Fibroblast of lung (primary cell): ENCODE measurements at regions not wholly inside any gene's neighbourhood (a gene's known extent, or its start where the extent isn't known, plus 50 kb on each side); places are given as distances from the start of the nearest gene placed in this dataset.
A peak's percentile ranks its signal among the peaks of the same experiment; 100 is the strongest.

ENCODE experiments used
- DNase-seq, 2 donors: peaks; one replicate each; pipeline versions ENCODE4 v3.0.0 to v3.0.0-alpha.2; 2010; ENCODE audit warnings: low read depth in 2 of 2
- H2AFZ ChIP-seq: 2 replicates; pipeline ENCODE4 v1.5.1; 2012; ENCODE audit warnings: low read length, control low read depth, inconsistent platforms
- H3K27ac ChIP-seq: 2 replicates; pipeline ENCODE4 v1.5.1; 2011; ENCODE audit warnings: low read length, control low read depth; ENCODE audit not compliant: insufficient read depth
- H3K27me3 ChIP-seq: 2 replicates; pipeline ENCODE4 v1.5.1; 2011; ENCODE audit warnings: mild to moderate bottlenecking, low read length; ENCODE audit not compliant: control insufficient read depth, insufficient read depth
- H3K36me3 ChIP-seq: 2 replicates; pipeline ENCODE4 v1.5.1; 2011; ENCODE audit warnings: low read length; ENCODE audit not compliant: control insufficient read depth, insufficient read depth
- H3K4me1 ChIP-seq: 2 replicates; pipeline ENCODE4 v1.5.1; 2011; ENCODE audit warnings: low read length; ENCODE audit not compliant: control insufficient read depth, insufficient read depth; ENCODE audit errors: extremely low read depth
- H3K4me2 ChIP-seq: 2 replicates; pipeline ENCODE4 v1.5.1; 2011; ENCODE audit warnings: low read length, control low read depth; ENCODE audit not compliant: insufficient read depth; ENCODE audit errors: extremely low read depth
- H3K4me3 ChIP-seq, 4 experiments: fragments of 200-600 bp in 1 of 4; sonication (generic) in 1 of 4; replicated peaks in 1 of 4; 2 replicates each; pipeline ENCODE4 v1.5.1; 2011 to 2016; ENCODE audit warnings: low read length in 4 of 4, low read depth in 3 of 4, mild to moderate bottlenecking in 3 of 4, control low read depth in 2 of 4, inconsistent platforms in 1 of 4, mixed read lengths in 1 of 4; ENCODE audit not compliant: insufficient read depth in 1 of 4; ENCODE audit errors: control extremely low read depth in 1 of 4
- H3K79me2 ChIP-seq: 2 replicates; pipeline ENCODE4 v1.5.1; 2012; ENCODE audit warnings: mild to moderate bottlenecking, low read length, inconsistent platforms; ENCODE audit not compliant: control insufficient read depth, insufficient read depth
- H3K9ac ChIP-seq: 2 replicates; pipeline ENCODE4 v1.5.1; 2011; ENCODE audit warnings: mild to moderate bottlenecking, low read length, control low read depth; ENCODE audit not compliant: insufficient read depth
- H3K9me3 ChIP-seq: 2 replicates; pipeline ENCODE4 v1.5.1; 2012; ENCODE audit warnings: low read depth, low read length; ENCODE audit not compliant: control insufficient read depth, insufficient read depth
- H4K20me1 ChIP-seq: 2 replicates; pipeline ENCODE4 v1.5.1; 2011; ENCODE audit warnings: low read length; ENCODE audit not compliant: control insufficient read depth, insufficient read depth; ENCODE audit errors: extremely low read depth
- EZH2 ChIP-seq: IDR thresholded peaks from 2 replicates; pipeline ENCODE4 v1.5.1; 2012; ENCODE audit warnings: low read length, control low read depth, mild to moderate bottlenecking; ENCODE audit errors: missing control alignments
- TF ChIP-seq, protein P1 (sequence below), 2 donors: IDR thresholded peaks in 1 of 2; conservative IDR thresholded peaks in 1 of 2; 1 replicate in 1 of 2; 2 replicates in 1 of 2; pipeline ENCODE4 v1.5.1; 2011 to 2012; ENCODE audit warnings: low read length in 2 of 2, control low read depth in 1 of 2, inconsistent platforms in 1 of 2, low read depth in 1 of 2, mild to moderate bottlenecking in 1 of 2

- Histone ChIP-seq H3K4me2 (no peak overlapping the region), H3K9me3 (no peaks in the 10 kb centered on the region), H2AFZ (no peak overlapping the region), H3K4me1 (no peaks in the 10 kb centered on the region), H3K79me2 (no peaks in the 10 kb centered on the region), H3K36me3 (no peaks in the 10 kb centered on the region), H4K20me1 (no peaks in the 10 kb centered on the region), H3K27me3 (no peaks in the 10 kb centered on the region), H3K9ac (no peak overlapping the region), H3K4me3 (no peak overlapping the region), H3K27ac (no peak overlapping the region)
- no peak for DNase-seq
- TF ChIP-seq EZH2, result no peak
- TF ChIP-seq, protein P1, sequence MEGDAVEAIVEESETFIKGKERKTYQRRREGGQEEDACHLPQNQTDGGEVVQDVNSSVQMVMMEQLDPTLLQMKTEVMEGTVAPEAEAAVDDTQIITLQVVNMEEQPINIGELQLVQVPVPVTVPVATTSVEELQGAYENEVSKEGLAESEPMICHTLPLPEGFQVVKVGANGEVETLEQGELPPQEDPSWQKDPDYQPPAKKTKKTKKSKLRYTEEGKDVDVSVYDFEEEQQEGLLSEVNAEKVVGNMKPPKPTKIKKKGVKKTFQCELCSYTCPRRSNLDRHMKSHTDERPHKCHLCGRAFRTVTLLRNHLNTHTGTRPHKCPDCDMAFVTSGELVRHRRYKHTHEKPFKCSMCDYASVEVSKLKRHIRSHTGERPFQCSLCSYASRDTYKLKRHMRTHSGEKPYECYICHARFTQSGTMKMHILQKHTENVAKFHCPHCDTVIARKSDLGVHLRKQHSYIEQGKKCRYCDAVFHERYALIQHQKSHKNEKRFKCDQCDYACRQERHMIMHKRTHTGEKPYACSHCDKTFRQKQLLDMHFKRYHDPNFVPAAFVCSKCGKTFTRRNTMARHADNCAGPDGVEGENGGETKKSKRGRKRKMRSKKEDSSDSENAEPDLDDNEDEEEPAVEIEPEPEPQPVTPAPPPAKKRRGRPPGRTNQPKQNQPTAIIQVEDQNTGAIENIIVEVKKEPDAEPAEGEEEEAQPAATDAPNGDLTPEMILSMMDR (conservative IDR thresholded peaks at IDR 0.05 in 1 of 2, IDR thresholded peaks at IDR 0.05 in 1 of 2; ENCODE audit: low read depth in 1 of 2, low read length in 2 of 2), result no peak
These were observed 216.1 kb downstream of the LMBRD1 start for GRCh38 chr6:69580706-69581105.

- Histone ChIP-seq H4K20me1 (no peaks in the 10 kb centered on the region), H3K27ac (no peak overlapping the region), H3K79me2 (no peaks in the 10 kb centered on the region), H3K9me3 (no peaks in the 10 kb centered on the region), H3K27me3 (no peaks in the 10 kb centered on the region), H3K36me3 (no peaks in the 10 kb centered on the region), H3K4me1 (no peaks in the 10 kb centered on the region), H3K4me2 (no peak overlapping the region), H3K9ac (no peak overlapping the region), H3K4me3 (no peak overlapping the region), H2AFZ (no peak overlapping the region)
- TF ChIP-seq EZH2, result no peak
- TF ChIP-seq, protein P1 (conservative IDR thresholded peaks at IDR 0.05 in 1 of 2, IDR thresholded peaks at IDR 0.05 in 1 of 2; ENCODE audit: low read depth in 1 of 2, low read length in 2 of 2), result no peak
- peak; percentile 1 to 9 for DNase-seq
These were observed 218.4 kb downstream of the LMBRD1 start for GRCh38 chr6:69578361-69578890.

- no peak overlapping the region for H2AFZ ChIP-seq
- TF ChIP-seq, protein P1 (conservative IDR thresholded peaks at IDR 0.05 in 1 of 2, IDR thresholded peaks at IDR 0.05 in 1 of 2; ENCODE audit: low read depth in 1 of 2, low read length in 2 of 2), result no peak
- TF ChIP-seq EZH2, result no peak
- no peaks in the 10 kb centered on the region for H3K4me1 ChIP-seq
- no peak overlapping the region for H3K9ac ChIP-seq
- no peak overlapping the region for H3K4me3 ChIP-seq
- no peaks in the 10 kb centered on the region for H3K27me3 ChIP-seq
- H3K27ac ChIP-seq, result no peak overlapping the region
- no peaks in the 10 kb centered on the region for H4K20me1 ChIP-seq
- no peaks in the 10 kb centered on the region for H3K79me2 ChIP-seq
- H3K4me2 ChIP-seq, result no peak overlapping the region
- no peaks in the 10 kb centered on the region for H3K9me3 ChIP-seq
- no peaks in the 10 kb centered on the region for H3K36me3 ChIP-seq
- no peak for DNase-seq
These were observed 225.6 kb downstream of the LMBRD1 start for GRCh38 chr6:69571234-69571633.
